HFF-Myc (cell line): ENCODE measurements at regions not wholly inside any gene's neighbourhood (a gene's known extent, or its start where the extent isn't known, plus 50 kb on each side); places are given as distances from the start of the nearest gene placed in this dataset.

Experiments
- DNase-seq: peaks from one replicate; pipeline ENCODE4 v3.0.0-alpha.2; 2011; ENCODE audit warnings: low read depth; ENCODE audit errors: extremely low read depth
- H3K4me3 ChIP-seq: replicated peaks from 2 replicates; pipeline ENCODE4 v1.5.1; 2011; ENCODE audit warnings: low read depth, mild to moderate bottlenecking, control low read depth, low read length
- CTCF ChIP-seq: IDR thresholded peaks from 2 replicates; pipeline ENCODE4 v1.5.1; 2012; ENCODE audit warnings: mild to moderate bottlenecking, low read depth, low read length, control low read depth; ENCODE audit errors: missing control alignments

- no peak for DNase-seq
- H3K4me3 ChIP-seq, result no peak overlapping the region
- TF ChIP-seq CTCF, result no peak
Observed at GRCh38 chr11:127996825-127997224, 590.5 kb downstream of the ETS1 start.

- H3K4me3 ChIP-seq, result no peak overlapping the region
- no peak for TF ChIP-seq CTCF
- no peak for DNase-seq
Observed at GRCh38 chr11:127995921-127996320, 591.4 kb downstream of the ETS1 start.

- no peak overlapping the region for H3K4me3 ChIP-seq
- DNase-seq, result no peak
- no peak for TF ChIP-seq CTCF
Observed at GRCh38 chr11:127994736-127995135, 592.6 kb downstream of the ETS1 start.

GRCh38 chr11:127993788-127994187 lies 593.6 kb downstream of the ETS1 start:
- no peak for DNase-seq
- TF ChIP-seq CTCF, result no peak
- H3K4me3 ChIP-seq, result no peak overlapping the region

GRCh38 chr11:127993281-127993680 lies 594.1 kb downstream of the ETS1 start:
- no peak for TF ChIP-seq CTCF
- no peak for DNase-seq
- H3K4me3 ChIP-seq, result no peak overlapping the region

- TF ChIP-seq CTCF, result no peak
- H3K4me3 ChIP-seq, result no peak overlapping the region
- DNase-seq, result no peak
Observed at GRCh38 chr11:127986073-127986472, 601.3 kb downstream of the ETS1 start.

- no peak for DNase-seq
- no peak for TF ChIP-seq CTCF
- H3K4me3 ChIP-seq, result no peak overlapping the region
Observed at GRCh38 chr11:127972816-127973215, 614.5 kb downstream of the ETS1 start.
